ENCODE measurements at regions not wholly inside any gene's neighbourhood (a gene's known extent, or its start where the extent isn't known, plus 50 kb on each side); places are given as distances from the start of the nearest gene placed in this dataset.
A peak's percentile ranks its signal among the peaks of the same experiment; 100 is the strongest.

DNA sequence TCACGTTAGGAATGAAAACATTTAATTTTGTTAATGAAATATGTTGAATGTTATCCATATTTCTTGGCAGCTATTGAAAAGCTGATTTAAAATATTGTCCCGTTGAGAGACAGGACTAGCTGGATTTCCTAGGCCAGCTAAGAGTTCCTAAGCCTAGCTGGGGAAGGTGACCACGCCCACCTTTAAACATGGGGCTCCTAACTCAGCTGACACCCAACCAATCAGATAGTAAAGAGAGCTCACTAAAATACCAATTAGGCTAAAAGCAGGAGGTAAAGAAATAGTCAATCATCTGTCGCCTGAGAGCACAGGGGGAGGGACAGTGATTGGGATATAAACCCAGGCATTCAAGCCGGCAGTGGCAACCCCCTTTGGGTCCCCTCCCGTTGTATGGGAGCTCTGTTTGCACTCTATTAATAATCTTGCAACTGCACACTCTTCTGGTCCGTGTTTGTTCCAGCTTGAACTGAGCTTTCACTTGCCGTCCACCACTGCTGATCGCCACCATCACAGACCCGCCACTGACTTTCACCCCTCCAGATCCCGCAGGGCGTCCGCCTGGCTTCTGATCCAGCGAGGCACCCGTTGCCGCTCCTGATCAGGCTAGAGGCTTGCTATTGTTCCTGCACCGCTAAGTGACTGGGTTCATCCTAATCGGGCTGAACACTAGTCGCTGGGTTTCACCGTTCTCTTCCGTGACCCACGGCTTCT is 308.9 kb downstream of the GLUD2 start (continued):
- no peak for TF ChIP-seq ATF1 (CRISPR knock-in tag; IDR thresholded peaks at IDR 0.05)
- no peak for TF ChIP-seq ATF1 (tag; IDR thresholded peaks at IDR 0.05)
- no peak for TF ChIP-seq RFX1 (IDR thresholded peaks at IDR 0.05)
- no peak for TF ChIP-seq ZNF77 (CRISPR knock-in tag; IDR thresholded peaks at IDR 0.05)
- no peak for TF ChIP-seq GABPA (tag; conservative IDR thresholded peaks at IDR 0.05; ENCODE audit: low read depth)
- TF ChIP-seq, protein P1, sequence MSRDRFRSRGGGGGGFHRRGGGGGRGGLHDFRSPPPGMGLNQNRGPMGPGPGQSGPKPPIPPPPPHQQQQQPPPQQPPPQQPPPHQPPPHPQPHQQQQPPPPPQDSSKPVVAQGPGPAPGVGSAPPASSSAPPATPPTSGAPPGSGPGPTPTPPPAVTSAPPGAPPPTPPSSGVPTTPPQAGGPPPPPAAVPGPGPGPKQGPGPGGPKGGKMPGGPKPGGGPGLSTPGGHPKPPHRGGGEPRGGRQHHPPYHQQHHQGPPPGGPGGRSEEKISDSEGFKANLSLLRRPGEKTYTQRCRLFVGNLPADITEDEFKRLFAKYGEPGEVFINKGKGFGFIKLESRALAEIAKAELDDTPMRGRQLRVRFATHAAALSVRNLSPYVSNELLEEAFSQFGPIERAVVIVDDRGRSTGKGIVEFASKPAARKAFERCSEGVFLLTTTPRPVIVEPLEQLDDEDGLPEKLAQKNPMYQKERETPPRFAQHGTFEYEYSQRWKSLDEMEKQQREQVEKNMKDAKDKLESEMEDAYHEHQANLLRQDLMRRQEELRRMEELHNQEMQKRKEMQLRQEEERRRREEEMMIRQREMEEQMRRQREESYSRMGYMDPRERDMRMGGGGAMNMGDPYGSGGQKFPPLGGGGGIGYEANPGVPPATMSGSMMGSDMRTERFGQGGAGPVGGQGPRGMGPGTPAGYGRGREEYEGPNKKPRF (IDR thresholded peaks at IDR 0.05; ENCODE audit: low read depth, low read length) = no peak
- TF ChIP-seq HNRNPK (IDR thresholded peaks at IDR 0.05; ENCODE audit: low read depth, low read length, poor library complexity, severe bottlenecking) = no peak
- no peak for TF ChIP-seq PRPF4 (IDR thresholded peaks at IDR 0.05; ENCODE audit: insufficient read depth, low read depth, low read length, poor library complexity, severe bottlenecking)
- no peak for TF ChIP-seq HDAC6 (IDR thresholded peaks at IDR 0.05; ENCODE audit: low read depth, low read length)
- TF ChIP-seq PRMT5 (CRISPR knock-in tag; IDR thresholded peaks at IDR 0.05) = no peak
- TF ChIP-seq RBFOX2 (IDR thresholded peaks at IDR 0.05; ENCODE audit: low read depth, low read length) = peak; percentile 50; the same call in 1 of the 2 replicates
- TF ChIP-seq, protein P2, sequence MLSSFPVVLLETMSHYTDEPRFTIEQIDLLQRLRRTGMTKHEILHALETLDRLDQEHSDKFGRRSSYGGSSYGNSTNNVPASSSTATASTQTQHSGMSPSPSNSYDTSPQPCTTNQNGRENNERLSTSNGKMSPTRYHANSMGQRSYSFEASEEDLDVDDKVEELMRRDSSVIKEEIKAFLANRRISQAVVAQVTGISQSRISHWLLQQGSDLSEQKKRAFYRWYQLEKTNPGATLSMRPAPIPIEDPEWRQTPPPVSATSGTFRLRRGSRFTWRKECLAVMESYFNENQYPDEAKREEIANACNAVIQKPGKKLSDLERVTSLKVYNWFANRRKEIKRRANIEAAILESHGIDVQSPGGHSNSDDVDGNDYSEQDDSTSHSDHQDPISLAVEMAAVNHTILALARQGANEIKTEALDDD (IDR thresholded peaks at IDR 0.05) = 0 out of 2 replicates have a peak, but pooled peaks have one; percentile 30
- no peak for TF ChIP-seq POLR2B (IDR thresholded peaks at IDR 0.05; ENCODE audit: low read depth, partially characterized antibody)
- TF ChIP-seq SUPT5H (IDR thresholded peaks at IDR 0.05) = peak; percentile 64; the same call in 1 of the 2 replicates
- TF ChIP-seq POLR2G (IDR thresholded peaks at IDR 0.05; ENCODE audit: low read depth, low read length) = peak; percentile 53
- TF ChIP-seq JUND (IDR thresholded peaks at IDR 0.05; ENCODE audit: borderline replicate concordance, low read depth, low read length) = no peak
- TF ChIP-seq JUND (tag; IDR thresholded peaks at IDR 0.05; ENCODE audit: borderline replicate concordance, low read depth, low read length) = no peak
- peak; percentile 3 for TF ChIP-seq TAF1 (IDR thresholded peaks at IDR 0.05; ENCODE audit: control insufficient read depth, extremely low read depth, insufficient read depth, low read length, severe bottlenecking)

Measured in K562 (cell line).